NCI-H2081 (cell line): ENCODE measurements at regions not wholly inside any gene's neighbourhood (a gene's known extent, or its start where the extent isn't known, plus 50 kb on each side); places are given as distances from the start of the nearest gene placed in this dataset.
A peak's percentile ranks its signal among the peaks of the same experiment; 100 is the strongest.
"Not testable (repeated sequence)": the region's sequence is repeated elsewhere in the genome, so short reads cannot be mapped to it uniquely, and the experiment has no call there.

Experiments used
- DNase-seq, 2 experiments: peaks; one replicate each; lab custom pipeline; 2025; lab: John Stamatoyannopoulos, UW

GRCh38 chr4:85106166-85106565 is 139.7 kb upstream of the WDFY3 start:
- DNase-seq = no peak

- no peak for DNase-seq
Observed at GRCh38 chr4:85106805-85107336, 140.4 kb upstream of the WDFY3 start.

GRCh38 chr4:85107553-85107952 is 141.1 kb upstream of the WDFY3 start:
- DNase-seq = no peak

GRCh38 chr4:85113706-85114105 is 147.2 kb upstream of the WDFY3 start:
- DNase-seq = no peak

GRCh38 chr4:85114526-85114925 is 148.0 kb upstream of the WDFY3 start:
- DNase-seq = no peak

GRCh38 chr4:85116008-85116407 is 149.5 kb upstream of the WDFY3 start:
- DNase-seq = no peak

GRCh38 chr4:85125688-85126087 is 159.2 kb upstream of the WDFY3 start:
- DNase-seq = no peak

GRCh38 chr4:85126991-85127591 is 160.6 kb upstream of the WDFY3 start:
- no peak for DNase-seq

GRCh38 chr4:85127653-85128052 is 161.2 kb upstream of the WDFY3 start:
- peak in 1 of 2 experiments; percentile 12 for DNase-seq

GRCh38 chr4:85128246-85129204 is 162.0 kb upstream of the WDFY3 start:
- no peak for DNase-seq

- not testable (repeated sequence) for DNase-seq
Observed at GRCh38 chr4:85129354-85130125, 163.1 kb upstream of the WDFY3 start.

- no peak for DNase-seq
Observed at GRCh38 chr4:85132117-85132516, 165.6 kb upstream of the WDFY3 start.

GRCh38 chr4:85132570-85132969 is 166.1 kb upstream of the WDFY3 start:
- DNase-seq = no peak

GRCh38 chr4:85139749-85140148 is 173.3 kb upstream of the WDFY3 start:
- not testable (repeated sequence) for DNase-seq

GRCh38 chr4:85142451-85142850 is 176.0 kb upstream of the WDFY3 start:
- no peak for DNase-seq

- DNase-seq = peak; percentile 67 to 79
Observed at GRCh38 chr4:85147481-85148076, 181.1 kb upstream of the WDFY3 start.

- no peak for DNase-seq
Observed at GRCh38 chr4:85149676-85150075, 183.2 kb upstream of the WDFY3 start.

GRCh38 chr4:85151371-85151770 is 184.9 kb upstream of the WDFY3 start:
- DNase-seq = no peak

- no peak for DNase-seq
Observed at GRCh38 chr4:85151786-85152185, 185.3 kb upstream of the WDFY3 start.

GRCh38 chr4:85152480-85152879 is 186.0 kb upstream of the WDFY3 start:
- DNase-seq = no peak

GRCh38 chr4:85153221-85153620 is 186.7 kb upstream of the WDFY3 start:
- no peak for DNase-seq

GRCh38 chr4:85154591-85154990 is 188.1 kb upstream of the WDFY3 start:
- DNase-seq = no peak
